SK-N-MC (cell line): ENCODE measurements at regions not wholly inside any gene's neighbourhood (a gene's known extent, or its start where the extent isn't known, plus 50 kb on each side); places are given as distances from the start of the nearest gene placed in this dataset.

Experiments
- EZH2 ChIP-seq: fragments of 200-600 bp; sonication (generic); IDR thresholded peaks from one replicate; pipeline ENCODE4 v1.6.1; 2017; ENCODE audit warnings: antibody characterized with exemption
- FOXP2 ChIP-seq: optimal IDR thresholded peaks from 2 replicates; pipeline ENCODE3; 2011; ENCODE audit warnings: mild to moderate bottlenecking, moderate library complexity; ENCODE audit not compliant: insufficient read depth; ENCODE audit errors: extremely low read length, control extremely low read depth
- POLR2AphosphoS5 ChIP-seq: IDR thresholded peaks from 2 replicates; pipeline ENCODE4 v1.6.1; 2012; ENCODE audit warnings: mild to moderate bottlenecking, low read depth, low read length, borderline replicate concordance

DNA sequence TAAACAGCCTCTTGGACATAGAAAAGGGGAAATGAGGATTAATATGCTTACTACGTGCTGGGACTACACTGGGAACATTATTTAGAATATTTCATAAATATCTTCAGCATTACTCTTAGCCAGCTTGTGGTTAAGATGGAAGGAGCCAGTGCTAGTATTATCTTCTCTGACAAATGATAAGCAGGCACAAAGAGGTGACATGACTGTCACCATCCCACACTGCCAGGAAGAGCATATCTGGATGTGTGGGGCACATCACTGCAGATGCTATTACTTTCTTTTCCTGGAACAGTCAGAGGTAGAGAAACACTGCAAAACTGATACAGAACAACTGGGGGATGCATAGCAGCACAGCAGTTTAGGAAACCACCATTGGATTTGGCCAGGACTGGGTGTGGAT, 281.0 kb upstream of the TNC start:
- no peak for TF ChIP-seq POLR2AphosphoS5
- TF ChIP-seq EZH2: no peak
- no peak for TF ChIP-seq FOXP2
